Stimulated activated CD8-positive, alpha-beta memory T cell treated with anti-CD3 and anti-CD28 coated beads, Interleukin-12 subunit alpha, Interleukin-12 subunit beta, amount 100 ng/mL, for 24 hours (primary cell): ENCODE measurements at regions not wholly inside any gene's neighbourhood (a gene's known extent, or its start where the extent isn't known, plus 50 kb on each side); places are given as distances from the start of the nearest gene placed in this dataset.

Experiments
- DNase-seq: peaks from one replicate; pipeline ENCODE4 v3.0.0-alpha.2; 2020; ENCODE audit errors: extremely low read depth

DNA sequence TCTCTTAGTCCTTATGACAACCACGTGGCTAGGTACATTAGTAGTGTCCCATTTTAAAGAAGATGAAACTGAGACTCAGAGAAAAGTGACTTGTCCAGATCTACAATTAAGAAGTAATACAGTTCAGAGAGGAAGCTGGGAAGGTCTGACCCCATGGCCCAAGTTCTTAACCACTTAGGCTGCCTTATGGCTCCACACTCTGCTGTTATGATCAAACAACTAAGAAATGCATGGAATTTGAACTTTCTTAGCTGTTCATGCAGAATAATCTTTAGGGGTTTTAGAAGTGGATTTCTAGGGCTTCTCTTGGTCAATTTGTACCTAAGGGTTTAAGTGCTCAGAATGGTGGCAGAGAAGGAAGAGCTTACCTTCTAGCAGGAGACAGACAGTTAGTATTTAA, 128.0 kb upstream of the MSX2 start:
- no peak for DNase-seq

DNA sequence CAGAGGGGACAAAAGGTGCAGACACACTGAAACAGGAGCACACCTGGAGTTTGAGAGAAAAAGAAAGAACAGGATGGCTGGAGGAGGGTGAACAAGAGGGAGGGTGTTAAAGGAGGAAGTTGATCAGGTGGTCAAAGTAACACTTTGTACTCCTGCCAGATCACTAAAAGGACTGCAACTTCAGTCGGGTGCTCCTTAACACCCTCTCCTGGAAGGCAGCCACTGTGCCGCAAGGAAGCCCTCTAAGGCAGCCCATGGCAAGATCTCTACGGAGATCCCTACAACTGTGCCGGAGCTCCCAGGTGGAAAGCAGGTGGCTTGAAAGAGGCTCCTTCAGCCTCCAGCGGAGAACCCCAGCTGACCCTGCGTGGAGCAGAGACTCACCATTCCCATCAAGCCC, 124.4 kb upstream of the MSX2 start:
- no peak for DNase-seq

DNA sequence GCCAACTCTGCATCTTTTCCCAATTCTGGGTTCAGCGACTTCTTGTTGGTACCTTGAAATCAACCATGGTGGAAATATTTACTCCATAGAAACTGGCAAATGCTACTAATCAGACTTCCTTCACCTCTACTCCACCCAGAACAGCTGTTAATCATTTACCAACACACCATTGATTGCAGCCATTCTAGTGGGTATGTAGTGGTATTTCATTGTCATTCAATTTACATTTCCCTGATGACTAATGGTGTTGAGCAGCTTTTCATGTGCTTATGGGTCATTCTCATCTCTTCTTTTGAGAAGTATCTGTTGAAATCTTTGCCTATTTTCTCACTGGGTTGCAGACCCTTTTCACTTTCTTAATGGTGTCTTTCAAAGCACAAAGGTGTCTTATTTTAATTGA, 122.4 kb upstream of the MSX2 start:
- DNase-seq: no peak

DNA sequence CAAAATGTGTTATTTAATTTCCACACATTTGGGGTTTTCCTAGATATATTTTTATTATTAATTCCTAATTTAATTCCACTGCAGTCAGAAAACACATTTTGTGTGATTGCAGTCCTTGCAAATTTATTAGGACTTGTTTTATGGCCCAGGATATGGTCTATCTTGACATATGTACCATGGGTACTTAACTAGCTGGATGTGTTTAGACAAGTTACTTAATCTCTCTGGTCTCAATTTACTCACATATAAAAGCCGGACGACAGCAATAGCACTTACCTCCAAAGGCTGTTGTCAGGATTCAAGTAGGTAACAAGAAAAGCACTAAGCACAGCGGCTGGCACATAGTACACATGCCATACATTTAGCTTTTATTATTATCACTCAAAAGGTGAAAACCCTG, 118.2 kb upstream of the MSX2 start:
- DNase-seq: no peak

DNA sequence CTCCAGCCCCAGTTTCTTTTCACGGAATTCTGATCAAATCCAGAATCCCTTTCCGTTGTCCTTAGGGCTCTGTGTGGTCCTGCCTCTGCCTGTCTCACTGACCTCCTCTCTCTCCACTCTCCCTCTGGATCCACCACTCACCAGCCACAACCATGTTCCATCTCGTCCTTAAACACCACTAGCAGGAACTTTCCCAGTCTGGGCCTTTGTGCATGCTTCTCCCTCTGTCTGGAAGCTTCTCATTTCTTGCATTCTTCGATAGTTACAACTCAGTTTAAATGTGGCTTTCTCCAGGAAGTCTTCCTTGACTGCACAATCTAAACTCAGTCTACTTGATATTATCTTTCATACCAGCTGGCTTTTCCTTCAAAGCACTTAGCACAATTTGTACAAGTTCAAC, 117.7 kb upstream of the MSX2 start:
- DNase-seq: no peak

DNA sequence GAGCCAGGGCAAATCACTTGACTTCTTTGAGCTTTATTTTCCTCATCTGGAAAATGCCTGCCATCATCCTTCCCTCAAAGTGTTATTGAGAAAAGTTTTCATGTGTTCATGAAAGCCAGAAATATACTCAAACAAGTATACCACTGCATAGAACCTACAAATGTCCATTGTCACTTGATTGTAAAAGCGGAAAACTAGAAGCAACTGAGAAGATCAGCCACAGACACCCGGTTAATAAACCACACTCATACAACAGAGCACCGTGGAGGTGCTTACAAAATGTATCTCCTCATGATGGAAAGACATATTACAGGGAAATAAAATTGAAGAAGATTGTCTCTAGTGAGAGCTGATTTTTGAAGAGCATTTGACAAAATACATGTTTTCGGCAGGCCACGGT, 117.2 kb upstream of the MSX2 start:
- DNase-seq: no peak

DNA sequence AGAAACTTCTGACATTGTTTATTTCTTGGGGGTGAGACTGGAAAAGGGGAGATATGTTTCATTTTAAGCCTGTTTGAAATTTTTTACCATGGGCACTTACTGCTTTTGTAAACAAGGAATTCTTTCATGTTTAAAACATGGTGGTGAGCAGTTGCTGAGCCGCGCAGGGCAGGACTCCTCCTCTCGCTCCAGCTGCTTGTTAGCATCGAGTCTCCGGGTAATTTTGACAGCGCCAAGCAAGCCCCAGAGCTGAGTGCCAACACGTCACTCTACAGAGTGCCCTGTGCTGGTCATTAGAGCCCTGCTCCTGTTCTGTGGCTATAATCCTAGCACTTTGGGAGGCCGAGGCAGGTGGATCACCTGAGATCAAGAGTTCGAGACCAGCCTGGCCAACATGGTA, 116.5 kb upstream of the MSX2 start:
- no peak for DNase-seq

DNA sequence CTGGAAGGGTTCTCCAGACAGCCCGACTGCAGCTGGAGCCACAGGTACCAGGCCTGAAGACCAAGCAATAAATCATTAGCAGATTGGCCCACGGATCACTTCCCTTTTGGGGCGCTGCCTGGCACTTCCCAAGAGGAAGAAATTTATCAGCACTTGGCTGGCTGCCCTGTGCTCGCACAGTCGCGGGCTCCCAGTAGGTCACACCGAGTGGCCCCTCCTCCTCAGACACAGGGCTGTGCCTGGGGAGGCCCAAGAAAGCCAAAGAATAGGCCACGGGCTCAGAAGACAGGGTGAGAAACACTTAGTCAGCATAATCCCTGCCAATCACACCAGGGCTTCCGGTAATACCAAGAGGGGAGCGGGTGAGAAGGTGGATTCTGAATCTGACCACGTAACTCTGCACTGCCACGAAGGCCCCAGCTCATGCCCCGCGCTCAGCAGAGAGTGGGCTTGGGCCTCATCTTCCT, 115.7 kb upstream of the MSX2 start:
- DNase-seq: no peak

DNA sequence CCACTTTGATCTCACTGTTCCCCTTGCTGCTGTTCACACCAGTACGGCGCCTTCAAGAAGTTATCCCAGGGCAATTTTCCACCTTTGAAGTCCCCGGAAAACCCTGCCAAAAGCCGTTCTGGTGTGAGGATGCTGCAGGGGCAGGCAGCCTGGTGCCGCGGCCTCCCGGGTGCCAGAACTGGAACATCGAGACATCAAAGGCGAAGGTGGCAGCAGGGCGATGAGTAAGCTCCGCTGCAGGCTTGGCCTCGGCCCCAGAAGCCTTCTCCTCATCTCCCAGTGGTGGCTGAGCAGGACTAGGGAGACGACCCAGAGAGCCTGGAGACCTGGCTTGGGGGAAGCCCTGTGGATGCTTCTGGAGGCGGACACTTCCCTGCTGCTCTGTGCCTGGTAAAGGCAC, 115.3 kb upstream of the MSX2 start:
- DNase-seq: no peak

DNA sequence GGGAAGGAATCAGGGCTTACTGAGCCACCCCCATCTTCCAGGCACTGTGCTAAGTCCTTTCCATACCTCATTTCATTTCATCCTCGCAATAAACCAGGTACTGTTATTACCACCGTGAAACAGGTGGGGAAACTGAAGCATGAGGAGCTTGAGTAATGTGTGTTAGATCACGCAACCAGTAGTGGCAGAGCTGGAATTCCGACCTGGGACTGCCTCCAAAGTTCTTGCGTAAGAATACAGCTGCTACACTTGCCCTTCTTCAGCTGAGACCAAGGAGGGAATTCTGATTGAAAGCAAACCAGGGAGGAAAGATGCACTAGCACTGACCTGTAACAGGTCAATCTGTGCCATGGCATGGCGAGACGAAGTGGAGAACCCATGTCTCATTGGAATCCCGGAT, 113.4 kb upstream of the MSX2 start:
- no peak for DNase-seq

DNA sequence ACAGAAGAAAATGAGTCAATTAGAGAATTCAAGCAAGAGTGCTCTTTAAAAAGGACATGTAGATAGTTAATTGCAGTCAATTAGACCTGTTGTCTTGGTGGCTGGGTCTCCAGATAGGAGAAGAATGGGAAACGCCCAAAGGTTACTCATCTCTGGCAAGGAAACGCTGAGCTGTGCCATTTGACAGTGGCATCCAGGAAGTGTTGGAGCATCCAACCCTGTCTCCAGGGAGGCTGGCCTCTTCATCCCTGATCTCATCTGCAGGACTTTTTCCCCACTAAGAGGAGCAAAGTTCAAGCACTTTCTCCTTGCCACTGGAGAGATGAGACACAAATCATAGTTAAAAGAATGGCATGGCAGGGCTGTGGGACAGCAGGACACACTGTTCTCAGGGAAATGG, 111.7 kb upstream of the MSX2 start:
- no peak for DNase-seq

DNA sequence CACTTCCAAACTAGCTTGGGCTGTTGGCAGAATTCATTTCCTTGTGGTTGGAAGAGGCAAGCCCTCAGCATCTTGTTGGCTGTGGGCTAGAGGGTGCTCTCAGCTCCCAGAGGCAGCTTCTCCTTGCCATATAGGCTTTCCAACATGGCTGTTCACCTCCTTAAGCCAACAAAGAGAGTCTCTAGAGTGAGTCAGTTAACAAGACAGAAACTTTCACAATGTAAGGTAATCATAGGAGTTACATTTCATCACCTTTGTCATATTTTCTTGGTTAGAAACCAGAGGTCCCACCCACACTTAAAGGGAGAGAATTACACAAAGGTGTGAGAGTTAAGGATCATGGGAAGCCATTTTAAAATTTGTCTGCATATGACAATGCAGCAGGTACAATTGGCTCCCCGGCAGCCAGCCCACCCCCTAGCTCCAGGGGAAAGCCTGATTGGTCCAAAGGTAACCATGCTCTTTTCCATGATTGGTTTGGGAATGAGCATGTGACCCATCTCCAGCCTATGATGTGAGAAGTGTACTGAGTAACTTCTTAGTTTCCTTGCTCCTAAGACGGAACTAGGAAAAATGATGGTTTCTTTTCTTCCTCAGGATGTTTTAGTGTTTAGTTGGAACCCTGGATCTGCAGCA, 109.8 kb upstream of the MSX2 start:
- no peak for DNase-seq

DNA sequence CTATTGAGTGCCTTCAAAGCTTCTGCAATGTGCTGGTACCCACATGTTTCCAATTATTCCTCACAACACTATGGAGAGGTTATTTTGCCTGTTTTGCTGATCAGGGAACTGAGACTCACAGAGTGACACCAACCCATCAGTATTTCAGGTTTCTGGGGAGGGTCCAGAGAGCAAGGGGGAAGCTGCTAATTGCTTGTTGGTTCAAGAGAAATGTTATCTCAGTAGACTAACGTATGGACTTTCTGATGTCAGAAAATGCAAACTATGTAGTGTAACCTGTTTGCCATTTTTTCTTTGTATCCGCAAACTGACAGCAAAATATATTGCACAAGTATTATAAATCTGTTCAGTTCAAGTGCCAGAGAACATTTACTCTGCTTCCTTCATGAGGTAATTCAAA, 108.3 kb upstream of the MSX2 start:
- no peak for DNase-seq

DNA sequence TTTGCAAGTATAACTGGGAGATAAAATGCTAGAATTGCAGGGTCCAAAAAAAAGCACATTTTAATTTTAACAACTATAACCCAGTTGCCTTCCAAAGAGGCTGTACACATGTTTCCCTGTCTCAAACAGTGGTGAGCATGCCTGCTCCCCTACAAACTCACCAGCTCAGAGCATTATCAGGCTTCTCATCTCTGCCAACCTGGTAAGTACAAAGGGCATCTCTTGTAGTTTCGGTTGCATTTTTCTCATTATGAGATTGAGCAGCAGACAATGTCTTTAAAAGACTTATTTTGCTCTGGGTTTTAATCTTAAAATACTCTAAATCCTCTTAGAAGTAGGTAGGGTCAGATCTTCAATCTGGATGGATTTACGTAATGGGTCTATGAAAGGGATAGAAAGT, 107.1 kb upstream of the MSX2 start:
- DNase-seq: no peak

DNA sequence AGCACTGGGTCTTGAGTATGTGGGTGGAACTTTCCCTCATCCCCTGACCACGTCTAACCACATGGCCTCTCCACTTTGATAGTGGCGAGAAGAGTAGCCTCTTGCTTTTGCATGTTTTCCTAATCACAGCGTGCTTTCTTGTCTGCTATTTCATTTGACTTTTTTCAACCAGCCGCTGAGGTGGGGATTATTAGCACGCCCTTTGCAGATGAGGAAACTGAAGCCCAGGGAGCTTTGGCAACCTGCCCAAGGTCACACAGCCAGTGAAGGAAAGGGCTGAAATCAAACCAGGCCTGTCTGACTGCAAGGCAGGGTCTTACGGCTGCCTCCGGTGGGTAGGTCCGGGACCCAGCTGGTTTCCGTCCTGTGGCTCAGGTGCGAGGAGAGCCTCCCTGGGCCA, 106.5 kb upstream of the MSX2 start:
- DNase-seq: no peak

DNA sequence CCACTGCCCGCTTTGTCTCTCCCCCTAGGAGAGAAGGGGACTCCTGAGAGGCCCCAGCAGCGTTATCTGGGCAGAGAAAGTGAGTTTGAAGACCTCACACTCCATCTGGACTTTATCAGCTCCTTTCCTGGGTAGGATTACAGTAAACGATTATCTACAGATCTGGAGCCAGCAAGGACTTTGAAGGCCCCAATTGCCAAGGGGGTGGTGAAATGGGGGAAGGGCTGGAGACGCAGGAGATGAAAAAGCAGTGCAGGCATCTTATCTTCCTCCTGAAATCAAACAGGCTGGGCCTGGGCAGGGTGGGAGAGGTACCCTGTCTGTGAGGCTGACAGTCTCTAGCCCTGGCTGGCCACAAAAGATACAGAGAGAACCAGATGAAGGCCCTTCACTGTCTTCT, 105.8 kb upstream of the MSX2 start:
- DNase-seq: no peak

DNA sequence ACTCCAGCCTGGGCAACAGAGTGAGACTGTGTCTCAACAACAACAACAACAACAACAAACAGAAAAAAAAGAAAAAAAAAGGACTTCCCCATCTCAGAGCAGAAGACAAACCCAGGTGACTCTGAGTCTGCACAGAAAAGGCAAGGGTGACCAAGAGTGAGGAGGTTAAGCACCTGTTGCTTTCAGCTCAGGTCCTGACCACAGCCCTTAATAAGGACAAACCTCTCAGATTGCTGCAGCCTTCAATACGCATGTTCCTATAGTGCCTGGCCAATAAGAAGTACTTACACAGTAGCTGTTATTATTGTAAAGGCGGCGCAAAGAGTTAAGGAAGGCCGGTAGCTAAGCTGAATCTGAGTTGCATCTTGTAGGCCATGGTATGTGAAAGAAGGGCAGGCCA, 102.3 kb upstream of the MSX2 start:
- no peak for DNase-seq

DNA sequence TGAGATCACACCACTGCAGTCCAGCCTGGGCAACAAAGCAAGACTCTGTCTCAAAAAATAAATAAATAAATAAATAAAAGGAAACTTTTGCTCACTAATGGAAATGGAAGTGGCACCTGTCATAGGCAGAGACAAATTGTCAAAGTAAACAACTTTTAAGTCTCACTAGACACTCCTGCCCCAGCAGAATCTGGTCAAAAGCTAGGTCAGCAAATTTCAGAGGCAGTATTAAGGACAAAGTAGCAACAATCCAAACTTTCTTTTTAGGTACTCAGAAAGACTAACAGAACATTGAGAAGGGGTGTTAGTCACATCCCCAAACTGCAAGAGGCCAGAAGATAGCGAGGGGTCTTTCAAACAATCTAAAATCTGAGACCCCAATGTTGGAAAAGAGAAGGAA, 101.4 kb upstream of the MSX2 start:
- DNase-seq: no peak

DNA sequence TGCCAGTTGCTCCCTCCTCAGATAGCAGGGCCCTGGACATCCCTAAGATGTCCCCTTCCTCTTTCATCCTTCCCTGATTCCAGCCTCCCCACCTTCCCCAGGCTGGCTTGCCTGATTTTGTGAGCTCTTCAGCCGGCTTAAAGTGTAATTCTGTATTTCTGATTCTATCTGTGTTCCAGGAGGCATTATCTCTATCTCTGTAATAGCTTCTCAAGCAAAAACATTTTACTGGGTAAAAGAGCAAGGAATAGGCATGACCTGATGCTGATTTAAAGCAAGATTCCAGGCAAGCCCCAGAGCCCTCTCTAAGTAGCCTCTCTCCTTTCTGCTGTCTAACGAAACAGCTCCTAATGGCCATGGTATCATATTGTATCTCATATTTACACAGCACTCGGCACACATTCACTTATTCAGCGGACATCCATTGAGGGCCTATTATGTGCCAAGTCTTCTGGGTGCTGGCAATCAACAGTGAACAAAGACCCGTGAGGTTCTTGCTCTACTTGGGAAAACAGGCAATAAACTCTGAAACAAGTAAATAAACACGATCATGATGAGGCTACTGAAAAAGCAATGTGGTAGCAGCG, 100.9 kb upstream of the MSX2 start:
- no peak for DNase-seq

DNA sequence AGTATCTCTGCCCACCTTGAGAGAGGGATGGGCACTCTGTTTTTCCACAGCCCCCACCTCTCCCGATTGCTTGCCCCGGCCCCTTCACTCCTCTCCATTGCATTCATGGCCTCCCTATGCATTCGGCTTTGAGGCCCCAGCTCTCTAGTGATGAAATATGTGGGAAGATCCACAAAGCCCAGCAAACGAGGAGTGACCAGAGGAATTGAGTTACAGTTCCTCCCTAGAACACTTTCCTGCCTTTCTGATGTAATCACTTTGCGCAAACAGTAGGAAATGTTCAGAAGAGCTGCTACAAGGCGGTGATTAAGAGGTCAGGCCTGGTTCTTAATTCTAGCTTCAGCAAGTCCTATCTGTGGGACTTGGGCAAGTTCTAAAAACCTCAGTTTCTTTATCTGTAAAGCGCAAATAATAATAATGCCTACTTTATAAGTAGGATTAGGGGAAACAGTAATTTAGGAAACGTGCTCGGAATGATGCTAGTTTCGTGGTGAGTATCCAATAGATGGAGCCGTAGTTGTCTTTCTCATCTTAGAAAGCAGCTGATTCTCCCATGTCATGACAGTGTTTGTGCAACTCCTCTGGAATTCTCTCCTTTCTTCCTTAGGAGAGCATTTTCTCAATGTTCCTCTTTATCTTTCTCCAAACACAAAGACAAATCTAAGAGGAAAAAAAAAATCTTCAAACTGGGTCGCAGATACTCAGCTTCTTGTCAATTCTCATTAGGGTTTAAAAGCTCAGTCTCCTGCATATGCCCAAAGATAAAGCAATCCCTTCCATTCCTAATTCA, 99.5 kb upstream of the MSX2 start:
- no peak for DNase-seq

DNA sequence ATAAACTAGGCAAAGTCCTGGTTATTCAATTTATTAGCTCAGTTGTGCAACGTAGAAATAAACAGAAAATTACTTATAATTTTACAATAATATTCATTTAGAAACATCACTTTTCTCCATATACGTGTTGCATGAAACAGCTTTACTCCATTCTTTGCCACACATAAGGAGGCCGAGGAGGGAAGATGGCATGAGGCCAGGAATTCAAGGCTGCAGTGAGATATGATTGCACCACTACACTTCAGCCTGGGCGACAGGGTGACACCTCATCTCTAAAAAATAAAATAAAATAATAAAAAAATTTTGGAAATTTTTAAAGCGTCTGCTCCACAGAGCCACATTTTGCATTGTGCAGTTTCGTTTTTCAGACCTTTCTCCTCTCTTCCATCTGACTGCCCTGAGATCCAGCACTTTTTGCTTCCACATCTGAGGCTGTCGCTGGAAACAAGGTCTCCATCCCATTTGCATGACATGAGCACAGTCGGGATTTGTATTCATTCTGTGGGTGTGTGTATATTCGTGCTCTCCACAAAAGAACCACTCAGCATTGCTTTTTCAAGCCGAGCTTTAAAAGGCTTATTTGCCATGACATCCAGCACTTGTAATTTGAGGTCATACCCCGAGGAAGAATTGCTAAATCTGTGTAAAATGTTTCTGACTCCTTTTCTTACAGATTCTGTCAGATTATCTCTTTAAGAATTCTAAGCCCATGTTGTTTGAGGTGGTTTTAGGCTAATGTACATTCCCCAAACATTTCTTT, 98.6 kb upstream of the MSX2 start:
- DNase-seq: no peak

DNA sequence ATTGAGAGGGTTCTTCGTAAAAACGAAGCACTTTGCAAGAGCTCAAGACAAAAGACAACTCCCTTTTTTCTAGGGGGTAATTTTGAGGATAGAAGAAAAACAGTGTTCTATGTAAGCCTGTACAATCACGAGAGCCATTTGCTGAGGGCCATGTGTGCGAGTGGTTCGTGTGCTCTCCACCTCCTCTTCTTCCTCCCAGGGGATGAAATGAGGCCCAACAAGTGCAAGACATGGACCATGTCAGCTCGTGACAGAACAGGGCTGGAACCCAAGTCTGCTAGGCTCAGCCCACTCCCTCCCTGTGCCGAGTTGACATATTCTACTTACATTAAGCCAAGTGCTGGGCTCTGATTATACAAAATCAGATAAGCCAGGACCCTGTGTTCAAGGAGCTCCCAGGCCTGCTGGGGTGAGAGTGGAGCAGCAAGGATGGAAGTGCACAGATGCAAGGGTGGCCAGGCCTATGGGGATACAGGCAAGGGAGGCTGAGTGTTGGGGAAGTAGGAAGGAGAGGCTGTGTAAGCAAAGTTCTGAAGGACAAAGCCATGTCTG, 97.9 kb upstream of the MSX2 start:
- DNase-seq: no peak
